HG03520 (cell line): ENCODE measurements at regions not wholly inside any gene's neighbourhood (a gene's known extent, or its start where the extent isn't known, plus 50 kb on each side); places are given as distances from the start of the nearest gene placed in this dataset.
"Not testable (repeated sequence)": the region's sequence is repeated elsewhere in the genome, so short reads cannot be mapped to it uniquely, and the experiment has no call there.

Experiments used
- ATAC-seq: cut with Tn5 transposase; IDR thresholded peaks from one replicate; pipeline ENCODE4 v1.9.1; 2021; ENCODE audit warnings: mild to moderate bottlenecking, moderate library complexity; ENCODE audit not compliant: unreplicated experiment

DNA sequence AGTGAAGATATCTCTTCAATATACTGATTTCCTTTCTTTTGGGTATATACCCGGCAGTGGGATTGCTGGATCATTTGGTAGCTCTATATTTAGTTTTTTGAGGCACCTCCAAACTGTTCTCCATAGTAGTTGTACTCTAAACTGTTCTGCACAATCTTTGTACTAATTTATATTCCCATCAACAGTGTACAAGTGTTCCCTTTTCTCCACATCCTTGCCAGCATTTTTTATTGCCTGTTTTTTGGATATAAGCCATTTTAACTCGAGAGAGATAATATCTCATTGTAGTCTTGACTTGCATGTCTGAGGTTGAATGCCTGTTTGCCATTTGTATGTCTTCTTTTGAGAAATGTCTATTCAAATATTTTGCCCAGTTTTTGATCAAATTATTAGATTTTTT is 1859.4 kb upstream of the C9orf72 start:
- not testable (repeated sequence) for ATAC-seq

DNA sequence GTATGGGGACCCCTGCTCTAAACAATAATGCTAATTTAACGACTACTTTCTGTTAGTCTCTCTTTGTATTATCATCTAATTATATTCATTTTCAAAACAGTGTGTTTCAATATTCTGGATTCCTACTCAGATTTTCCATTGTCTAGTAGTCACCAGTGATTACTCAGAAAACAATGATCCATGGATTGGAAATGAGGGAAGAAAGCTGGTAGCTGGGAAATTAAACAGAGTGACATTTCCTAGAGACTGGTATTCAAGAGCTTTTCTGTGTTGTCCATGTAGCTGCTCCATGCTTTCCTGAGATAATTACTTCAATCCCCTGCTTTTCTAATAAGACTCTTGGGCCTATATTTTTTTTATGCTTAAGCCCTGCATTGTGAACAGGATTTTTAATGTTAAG is 1862.1 kb upstream of the C9orf72 start:
- ATAC-seq: no peak

- no peak for ATAC-seq
These were observed 1864.2 kb upstream of the C9orf72 start for GRCh38 chr9:29437526-29437925.

DNA sequence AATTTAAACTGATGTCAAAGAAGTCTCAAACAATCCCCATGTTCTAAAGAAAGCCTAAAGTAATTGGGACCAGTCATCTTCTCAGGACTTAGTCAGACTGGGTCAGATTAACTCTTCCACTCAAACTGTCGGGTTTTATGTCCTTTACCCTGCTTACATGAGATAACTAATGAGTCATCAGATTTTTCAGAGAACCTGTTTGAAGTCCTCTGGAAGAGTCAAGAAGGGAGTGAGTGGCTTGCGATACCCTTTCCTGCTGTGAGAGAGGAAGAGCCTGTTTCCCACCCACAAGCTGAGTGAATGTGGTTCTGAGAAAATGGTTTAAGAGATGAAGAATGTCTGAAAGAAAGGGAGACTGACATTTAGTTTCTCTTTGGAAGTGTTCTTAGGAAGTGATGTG is 1866.7 kb upstream of the C9orf72 start:
- no peak for ATAC-seq

- no peak for ATAC-seq
These were observed 1867.2 kb upstream of the C9orf72 start for GRCh38 chr9:29440449-29440848.

DNA sequence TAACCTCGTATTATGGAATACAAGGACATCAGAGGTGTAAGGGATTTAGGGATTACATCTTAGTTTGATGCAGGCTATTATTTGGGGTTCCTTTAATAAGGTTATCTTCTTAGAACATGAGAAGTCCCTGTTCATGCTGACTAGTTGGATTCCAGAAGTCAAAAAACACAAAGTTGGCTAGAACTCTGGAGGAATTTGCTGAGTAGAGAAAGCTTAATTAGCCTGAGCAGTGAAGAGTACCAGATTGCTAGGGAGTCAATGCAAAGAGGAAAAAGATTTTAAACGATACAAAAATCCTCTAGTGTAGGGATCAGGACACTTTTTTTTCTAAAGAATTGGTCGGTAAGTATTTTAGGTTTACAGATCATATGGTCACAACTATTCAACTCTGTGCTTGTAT is 1872.5 kb upstream of the C9orf72 start:
- ATAC-seq: no peak

GRCh38 chr9:29449306-29449705 is 1876.0 kb upstream of the C9orf72 start:
- ATAC-seq: no peak

DNA sequence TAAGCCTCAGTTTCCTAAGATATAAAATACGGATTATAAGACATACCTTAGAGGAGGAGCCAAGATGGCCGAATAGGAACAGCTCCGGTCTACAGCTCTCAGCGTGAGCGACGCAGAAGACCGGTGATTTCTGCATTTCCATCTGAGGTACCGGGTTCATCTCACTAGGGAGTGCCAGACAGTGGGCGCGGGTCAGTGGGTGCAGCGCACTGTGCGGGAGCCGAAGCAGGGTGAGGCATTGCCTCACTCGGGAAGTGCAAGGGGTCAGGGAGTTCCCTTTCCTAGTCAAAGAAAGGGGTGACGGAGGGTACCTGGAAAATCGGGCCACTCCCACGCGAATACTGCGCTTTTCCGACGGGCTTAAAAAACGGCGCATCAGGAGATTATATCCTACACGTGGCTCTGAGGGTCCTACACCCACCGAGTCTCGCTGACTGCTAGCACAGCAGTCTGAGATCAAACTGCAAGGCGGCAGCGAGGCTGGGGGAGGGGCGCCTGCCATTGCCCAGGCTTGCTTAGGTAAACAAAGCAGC is 1877.1 kb upstream of the C9orf72 start:
- not testable (repeated sequence) for ATAC-seq

DNA sequence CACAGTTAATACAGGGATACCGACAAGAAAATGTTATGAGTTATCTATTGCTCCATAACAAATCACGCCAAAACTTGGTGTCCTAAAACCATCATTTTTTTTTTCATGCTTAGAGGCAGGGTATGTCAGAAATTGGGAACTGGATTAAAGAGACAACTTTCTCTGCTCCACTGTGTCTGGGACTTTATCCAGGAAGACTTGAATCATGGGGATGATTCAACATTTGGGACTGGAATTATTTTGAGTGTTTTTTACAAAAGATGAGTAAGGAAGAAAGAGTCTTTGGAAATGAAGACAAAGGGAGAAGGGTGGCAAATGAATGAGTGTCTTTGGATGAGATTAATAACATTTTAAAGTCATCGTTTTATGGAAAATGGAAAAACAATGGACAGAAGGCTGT is 1883.7 kb upstream of the C9orf72 start:
- no peak for ATAC-seq

DNA sequence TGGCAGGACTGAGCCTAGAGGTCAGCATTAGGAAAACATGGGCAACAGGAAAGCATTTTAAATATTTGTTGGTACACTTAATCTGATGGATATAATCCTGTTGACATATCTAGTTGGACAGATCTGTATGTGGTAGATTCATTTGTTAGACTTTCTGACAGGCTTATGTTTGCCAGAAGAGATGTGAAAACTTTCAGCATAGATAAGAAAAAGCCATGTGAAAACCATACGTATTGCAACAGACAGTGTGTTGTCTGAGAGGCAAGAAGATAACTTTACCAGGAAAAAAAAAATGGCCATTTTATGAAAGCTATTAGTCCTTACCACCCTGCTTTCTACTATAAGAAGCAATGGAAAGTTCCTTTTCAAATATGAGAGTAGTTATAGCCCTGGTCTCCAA is 1902.2 kb upstream of the C9orf72 start:
- ATAC-seq: no peak

DNA sequence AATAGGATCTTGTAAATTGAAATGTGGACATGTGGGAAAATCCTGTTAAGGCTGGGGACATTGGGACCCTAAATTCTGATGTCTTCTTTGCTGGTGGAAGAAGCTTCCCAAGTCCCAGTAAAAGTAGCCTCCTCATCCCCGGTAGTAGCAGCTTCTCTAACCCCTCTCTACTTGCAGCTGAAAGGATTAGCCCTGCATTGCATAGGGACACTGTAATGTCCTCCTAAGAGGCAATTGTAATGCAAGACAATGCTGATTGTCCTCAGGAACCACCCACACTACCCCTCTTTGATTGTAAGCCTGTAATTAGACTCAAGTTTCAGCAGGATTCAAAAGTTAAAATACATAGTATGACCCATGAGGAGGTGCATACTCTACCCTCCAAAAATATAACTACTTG is 1938.4 kb upstream of the C9orf72 start:
- no peak for ATAC-seq

DNA sequence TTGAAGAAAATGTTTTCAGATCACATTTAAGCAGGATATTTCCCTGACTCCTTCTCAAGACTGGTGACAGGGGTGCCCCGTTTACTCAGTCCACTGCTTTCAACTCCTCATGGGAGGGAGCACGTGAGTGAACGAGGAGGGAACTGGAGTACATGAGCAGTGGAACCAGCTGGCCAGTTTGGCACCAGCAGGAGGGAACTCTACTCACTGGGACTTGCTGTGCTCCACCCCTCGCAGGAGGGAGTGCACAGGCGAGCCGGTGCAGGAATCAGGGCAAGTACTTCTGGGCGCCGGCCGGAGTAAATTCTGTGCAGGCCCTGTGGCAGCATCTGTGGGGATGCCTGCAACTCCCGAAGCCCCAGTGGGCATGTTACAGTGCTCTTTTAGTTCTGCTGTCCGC is 1941.1 kb upstream of the C9orf72 start:
- no peak for ATAC-seq

- ATAC-seq: no peak
These were observed 1941.6 kb upstream of the C9orf72 start for GRCh38 chr9:29514862-29515261.

DNA sequence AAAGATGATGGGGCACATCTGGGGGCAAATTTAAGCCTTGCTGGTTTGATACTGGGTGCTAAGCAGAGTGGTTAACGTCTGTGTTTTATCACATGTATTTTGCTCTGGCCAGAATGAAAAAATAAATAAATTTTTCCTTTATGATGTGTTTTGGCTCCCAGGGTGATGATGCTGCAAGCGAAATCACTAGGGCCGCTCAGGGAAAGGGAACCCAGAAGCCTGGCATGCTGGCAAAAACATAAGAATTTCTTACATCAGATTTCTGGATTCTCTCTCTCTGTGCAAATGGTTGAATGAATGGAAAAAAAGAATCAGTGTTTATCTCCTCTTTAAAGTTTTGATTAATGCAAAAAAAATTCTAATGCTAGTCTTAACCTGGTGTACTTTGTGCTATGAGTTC is 1975.2 kb upstream of the C9orf72 start:
- ATAC-seq: no peak

- no peak for ATAC-seq
These were observed 1982.2 kb upstream of the C9orf72 start for GRCh38 chr9:29555502-29555901.

- ATAC-seq: no peak
These were observed 1983.0 kb upstream of the C9orf72 start for GRCh38 chr9:29556317-29556716.

GRCh38 chr9:29556746-29557145 is 1983.5 kb upstream of the C9orf72 start:
- ATAC-seq: no peak

GRCh38 chr9:29564564-29564963 is 1991.3 kb upstream of the C9orf72 start:
- no peak for ATAC-seq

GRCh38 chr9:29575219-29575618 is 2001.9 kb upstream of the C9orf72 start:
- ATAC-seq: no peak

DNA sequence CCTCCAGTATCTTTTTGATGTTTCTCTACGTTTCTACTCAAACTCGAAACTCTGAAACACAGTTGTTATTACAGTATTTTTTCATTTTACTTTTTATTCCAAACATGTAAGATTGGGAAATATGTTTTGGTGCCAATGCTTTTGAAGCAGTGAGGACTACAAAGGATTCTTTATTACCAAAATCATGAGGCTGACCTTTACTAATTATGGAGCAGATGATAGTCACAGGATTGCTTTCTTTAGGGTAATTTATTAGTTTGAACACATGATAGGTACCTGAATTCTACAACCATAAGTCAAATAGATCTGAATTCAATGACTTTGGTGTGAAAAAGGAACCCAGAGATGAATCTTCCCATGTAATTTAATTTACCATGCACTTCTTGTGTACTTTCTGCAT is 2015.1 kb upstream of the C9orf72 start:
- ATAC-seq: no peak

DNA sequence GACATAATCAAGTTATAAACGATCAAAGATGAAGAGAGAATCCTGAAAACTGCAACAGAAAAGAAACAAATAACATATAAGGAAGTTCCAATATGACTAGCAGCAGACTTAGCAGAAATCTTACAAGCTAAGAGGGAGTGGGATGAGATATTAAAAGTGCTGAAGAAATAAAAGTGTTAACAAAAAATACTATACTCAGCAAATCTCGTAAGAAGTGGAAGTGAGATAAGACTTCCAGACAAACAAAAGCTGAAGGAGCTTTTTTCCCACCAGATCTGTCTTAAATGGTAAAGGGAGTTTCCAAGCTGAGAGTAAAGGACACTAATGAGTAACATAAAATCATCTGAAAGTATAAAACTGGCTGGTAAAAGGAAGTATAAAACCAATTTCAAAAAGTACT is 2036.0 kb upstream of the C9orf72 start:
- no peak for ATAC-seq

DNA sequence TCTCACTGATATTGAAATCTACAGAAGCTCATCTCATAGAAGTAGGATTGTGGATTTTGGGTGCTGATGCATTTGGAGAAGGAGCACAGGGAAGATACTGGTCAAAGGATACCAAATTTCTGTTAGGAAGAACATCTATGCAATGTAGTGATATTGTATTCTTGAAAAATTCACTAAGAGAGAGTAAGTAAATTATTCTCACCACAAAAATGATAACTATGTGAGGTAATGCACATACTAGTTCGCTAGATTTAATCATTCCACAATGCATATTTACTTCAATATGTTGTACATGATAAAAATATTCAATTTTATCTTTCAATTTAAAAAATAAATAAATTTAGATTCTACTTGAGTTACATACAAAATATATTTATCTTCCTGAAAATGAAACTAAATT is 2040.5 kb upstream of the C9orf72 start:
- ATAC-seq: no peak

DNA sequence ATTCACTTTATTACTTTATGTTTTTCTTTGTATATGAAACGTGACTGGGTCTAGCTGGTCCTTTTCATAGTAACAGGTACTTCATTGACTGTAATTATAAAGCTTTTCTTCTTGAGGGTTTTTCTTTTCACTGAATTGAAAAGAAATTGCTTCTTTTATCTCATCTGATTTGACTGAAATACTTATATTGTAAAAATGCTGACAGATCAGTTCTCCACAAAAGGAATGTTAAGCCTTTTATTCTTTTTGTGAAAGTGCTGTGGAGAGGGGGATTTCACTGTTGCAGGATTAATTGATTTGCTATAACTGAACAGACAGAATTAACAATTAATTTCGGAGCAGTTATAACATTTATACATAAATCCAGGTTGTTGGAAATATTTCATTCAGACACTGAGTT is 2043.6 kb upstream of the C9orf72 start:
- no peak for ATAC-seq

GRCh38 chr9:29625292-29625731 is 2052.0 kb upstream of the C9orf72 start:
- no peak for ATAC-seq
